ENCODE measurements at regions not wholly inside any gene's neighbourhood (a gene's known extent, or its start where the extent isn't known, plus 50 kb on each side); places are given as distances from the start of the nearest gene placed in this dataset.

GRCh38 chr15:37377428-37377827 is 277.1 kb upstream of the MEIS2 start:
- ChIA-PET POLR2A (no interaction called here), CTCF (no interaction called here)
- no peak overlapping the region for H3K27ac Mint-ChIP-seq
- intact Hi-C loops (cut with micrococcal nuclease), result no loop called here
- H3K36me3 Mint-ChIP-seq (ENCODE audit: low read depth), result no peaks in the 10 kb centered on the region
- H3K4me3 Mint-ChIP-seq, result no peak overlapping the region
- DNase-seq (no peak), ATAC-seq (no peak)
- peaks cover 2% of the 10 kb centered on the region for H3K9me3 Mint-ChIP-seq
- no peaks in the 10 kb centered on the region for H3K27me3 Mint-ChIP-seq
- no peak for TF ChIP-seq CTCF (IDR thresholded peaks at IDR 0.05)
- no peaks in the 10 kb centered on the region for H3K4me1 Mint-ChIP-seq (ENCODE audit: low read depth)

DNA sequence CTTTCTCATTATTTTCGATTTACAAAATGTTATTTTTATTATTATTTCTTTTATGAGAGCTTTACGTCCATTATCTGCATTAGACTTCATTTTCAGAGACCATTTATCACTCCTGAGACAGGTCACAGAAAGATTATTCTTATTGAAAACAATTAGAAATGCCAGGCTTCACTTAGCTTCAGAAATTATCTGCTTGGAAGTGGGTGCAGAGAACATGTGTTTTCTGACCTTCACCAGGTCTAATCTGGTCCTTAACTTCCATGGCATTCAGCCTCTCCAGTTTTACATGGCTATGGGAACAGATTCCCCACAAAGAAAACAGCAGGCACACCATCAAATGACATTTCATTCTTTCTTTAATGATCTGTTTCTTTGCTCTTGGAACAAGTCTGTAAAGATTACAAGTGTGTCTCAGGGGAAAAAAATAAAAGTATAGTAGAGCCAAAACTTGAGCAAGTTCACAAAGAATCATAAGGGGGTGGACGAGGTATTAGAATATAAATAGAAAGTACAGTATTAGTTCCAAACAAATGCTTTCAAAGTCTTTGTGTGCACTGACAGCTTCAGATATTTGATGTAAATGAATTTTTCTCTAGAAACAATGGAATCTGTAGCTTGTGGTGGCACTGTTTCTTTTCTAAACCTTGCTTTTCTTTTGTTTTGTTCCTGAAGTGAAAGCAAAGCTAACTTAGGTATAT is 294.2 kb upstream of the MEIS2 start:
- Mint-ChIP-seq H3K27me3 (no peaks in the 10 kb centered on the region), H3K36me3 (ENCODE audit: low read depth) (no peaks in the 10 kb centered on the region), H3K9me3 (peaks cover 13% of the 10 kb centered on the region), H3K27ac (no peak overlapping the region), H3K4me1 (ENCODE audit: low read depth) (no peaks in the 10 kb centered on the region), H3K4me3 (no peak overlapping the region)
- ATAC-seq (no peak), DNase-seq (no peak)
- intact Hi-C loops (cut with micrococcal nuclease), result no loop called here
- ChIA-PET POLR2A (interaction anchor here (0.6 kb wide), 1 partner anchor 774 kb away, joined by 5 read pairs; no protein-coding TSS in a partner anchor), CTCF (no interaction called here)
- TF ChIP-seq CTCF (IDR thresholded peaks at IDR 0.05), result no peak

DNA sequence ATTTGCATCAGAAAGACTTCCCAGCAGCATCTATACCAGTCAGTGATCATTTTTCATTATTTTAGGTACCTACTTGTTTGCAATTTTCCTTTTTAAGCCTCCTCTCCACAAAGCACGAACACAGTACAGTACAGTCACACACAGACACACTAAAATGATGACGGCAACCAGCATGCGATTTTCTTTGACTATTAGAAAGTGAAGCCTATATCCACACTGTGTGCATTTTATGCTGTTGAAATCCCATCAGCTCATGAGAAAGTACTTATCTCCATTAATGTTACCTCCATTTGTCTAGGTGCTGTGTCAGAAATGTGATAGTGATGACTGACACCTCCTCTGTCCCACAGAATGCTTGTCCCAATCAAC is 294.7 kb upstream of the MEIS2 start:
- POLR2A ChIA-PET, result interaction anchor here (0.6 kb wide), 1 partner anchor 774 kb away, joined by 5 read pairs; no protein-coding TSS in a partner anchor
- intact Hi-C loops (cut with micrococcal nuclease), result no loop called here
- DNase-seq (no peak), ATAC-seq (no peak)
- Mint-ChIP-seq H3K36me3 (ENCODE audit: low read depth) (no peaks in the 10 kb centered on the region), H3K27ac (no peak overlapping the region), H3K4me3 (no peak overlapping the region), H3K9me3 (peaks cover 10% of the 10 kb centered on the region), H3K4me1 (ENCODE audit: low read depth) (no peaks in the 10 kb centered on the region), H3K27me3 (no peaks in the 10 kb centered on the region)
- CTCF ChIA-PET, result no interaction called here
- TF ChIP-seq CTCF (IDR thresholded peaks at IDR 0.05), result no peak

- no peak for DNase-seq
- ChIA-PET CTCF (interaction anchor here (0.6 kb wide), 1 partner anchor 163 kb away, joined by 3 read pairs; no protein-coding TSS in a partner anchor), POLR2A (interaction anchor here (1.3 kb wide), 1 partner anchor 19 kb away, joined by 3 read pairs; no protein-coding TSS in a partner anchor)
- intact Hi-C loops (cut with micrococcal nuclease), result no loop called here
- Mint-ChIP-seq H3K27me3 (no peaks in the 10 kb centered on the region), H3K9me3 (peaks cover 3% of the 10 kb centered on the region), H3K27ac (no peak overlapping the region), H3K4me3 (no peak overlapping the region), H3K36me3 (ENCODE audit: low read depth) (no peaks in the 10 kb centered on the region), H3K4me1 (ENCODE audit: low read depth) (no peaks in the 10 kb centered on the region)
- TF ChIP-seq CTCF (IDR thresholded peaks at IDR 0.05), result no peak
- ATAC-seq, result no peak
These were observed 297.1 kb upstream of the MEIS2 start for GRCh38 chr15:37397266-37398022.

DNA sequence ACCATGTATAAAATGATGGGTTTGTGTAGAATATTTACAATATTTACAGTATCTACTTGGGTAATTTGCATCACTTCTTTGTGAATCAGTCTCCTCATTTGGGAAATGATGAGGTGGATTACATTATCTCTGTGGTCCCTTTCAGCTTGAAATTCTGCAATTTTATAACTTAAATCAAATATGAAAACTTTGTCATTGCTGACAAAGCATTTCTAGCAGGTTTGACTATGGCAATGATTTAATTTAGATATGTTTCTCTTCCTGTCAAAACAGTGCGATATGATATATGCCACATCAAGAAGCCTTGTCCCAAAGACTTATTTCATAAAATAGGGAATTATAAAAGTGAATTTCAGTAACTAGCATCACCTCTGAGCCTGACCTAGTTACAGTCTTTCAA is 315.8 kb upstream of the MEIS2 start:
- no peak for DNase-seq
- intact Hi-C loops (cut with micrococcal nuclease), result no loop called here
- ChIA-PET CTCF (no interaction called here), POLR2A (interaction anchor here (1.4 kb wide), 1 partner anchor 19 kb away, joined by 3 read pairs; no protein-coding TSS in a partner anchor)
- H3K27me3 Mint-ChIP-seq, result no peaks in the 10 kb centered on the region
- no peaks in the 10 kb centered on the region for H3K9me3 Mint-ChIP-seq
- H3K4me1 Mint-ChIP-seq (ENCODE audit: low read depth), result no peaks in the 10 kb centered on the region
- no peak for ATAC-seq
- TF ChIP-seq CTCF (IDR thresholded peaks at IDR 0.05), result no peak
- no peaks in the 10 kb centered on the region for H3K36me3 Mint-ChIP-seq (ENCODE audit: low read depth)
- no peak overlapping the region for H3K27ac Mint-ChIP-seq
- no peak overlapping the region for H3K4me3 Mint-ChIP-seq
